Endothelial cell (in vitro differentiated cells): ENCODE measurements at regions not wholly inside any gene's neighbourhood (a gene's known extent, or its start where the extent isn't known, plus 50 kb on each side); places are given as distances from the start of the nearest gene placed in this dataset.

ENCODE experiments used
- DNase-seq: peaks from one replicate; pipeline ENCODE4 v3.0.0; 2021; ENCODE audit warnings: low spot score
- H3K27ac Mint-ChIP-seq: one replicate; pipeline ENCODE4 v1.8.0; 2021; ENCODE audit warnings: mixed read lengths, inconsistent platforms; ENCODE audit not compliant: unreplicated experiment
- H3K27me3 Mint-ChIP-seq: one replicate; pipeline ENCODE4 v1.8.0; 2021; ENCODE audit warnings: mild to moderate bottlenecking, moderate library complexity, mixed read lengths, inconsistent platforms; ENCODE audit not compliant: unreplicated experiment
- H3K36me3 Mint-ChIP-seq: one replicate; pipeline ENCODE4 v1.8.0; 2021; ENCODE audit warnings: mild to moderate bottlenecking, low read depth, mixed read lengths, inconsistent platforms; ENCODE audit not compliant: unreplicated experiment
- H3K4me1 Mint-ChIP-seq: one replicate; pipeline ENCODE4 v1.8.0; 2021; ENCODE audit warnings: mild to moderate bottlenecking, mixed read lengths, inconsistent platforms; ENCODE audit not compliant: unreplicated experiment
- H3K4me3 Mint-ChIP-seq: one replicate; pipeline ENCODE4 v1.8.0; 2021; ENCODE audit warnings: mild to moderate bottlenecking, mixed read lengths, inconsistent platforms; ENCODE audit not compliant: unreplicated experiment
- H3K9me3 Mint-ChIP-seq: one replicate; pipeline ENCODE4 v1.8.0; 2021; ENCODE audit warnings: mixed read lengths, inconsistent platforms; ENCODE audit not compliant: unreplicated experiment
- TF ChIP-seq, protein P1 (sequence below): fragments of 200-600 bp; sonication (generic); IDR thresholded peaks from one replicate; pipeline ENCODE4 v1.5.0; 2021; ENCODE audit warnings: antibody characterized with exemption; ENCODE audit not compliant: unreplicated experiment

DNA sequence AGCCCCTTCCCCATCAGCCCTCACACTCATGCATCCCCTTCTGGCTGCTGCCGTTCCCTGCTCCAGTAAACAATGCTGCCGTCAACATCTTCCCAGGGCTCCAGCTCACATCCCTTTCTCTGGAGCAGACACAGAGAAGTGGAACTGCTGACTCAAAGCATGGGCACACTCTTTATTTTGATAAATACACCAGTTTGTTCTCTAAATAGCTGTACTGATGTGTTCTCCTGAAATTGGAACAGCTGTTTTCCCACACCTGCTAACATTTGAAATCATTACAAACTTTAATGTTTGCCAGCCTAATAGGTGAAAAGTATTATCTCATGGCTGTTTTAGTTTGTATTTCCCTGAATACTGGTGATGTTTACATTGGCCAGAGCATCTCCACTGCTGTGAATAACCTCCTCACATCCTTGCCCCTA is 102.1 kb upstream of the NXT1 start:
- H3K27me3 Mint-ChIP-seq, result peaks cover 7% of the 10 kb centered on the region
- TF ChIP-seq, protein P1, sequence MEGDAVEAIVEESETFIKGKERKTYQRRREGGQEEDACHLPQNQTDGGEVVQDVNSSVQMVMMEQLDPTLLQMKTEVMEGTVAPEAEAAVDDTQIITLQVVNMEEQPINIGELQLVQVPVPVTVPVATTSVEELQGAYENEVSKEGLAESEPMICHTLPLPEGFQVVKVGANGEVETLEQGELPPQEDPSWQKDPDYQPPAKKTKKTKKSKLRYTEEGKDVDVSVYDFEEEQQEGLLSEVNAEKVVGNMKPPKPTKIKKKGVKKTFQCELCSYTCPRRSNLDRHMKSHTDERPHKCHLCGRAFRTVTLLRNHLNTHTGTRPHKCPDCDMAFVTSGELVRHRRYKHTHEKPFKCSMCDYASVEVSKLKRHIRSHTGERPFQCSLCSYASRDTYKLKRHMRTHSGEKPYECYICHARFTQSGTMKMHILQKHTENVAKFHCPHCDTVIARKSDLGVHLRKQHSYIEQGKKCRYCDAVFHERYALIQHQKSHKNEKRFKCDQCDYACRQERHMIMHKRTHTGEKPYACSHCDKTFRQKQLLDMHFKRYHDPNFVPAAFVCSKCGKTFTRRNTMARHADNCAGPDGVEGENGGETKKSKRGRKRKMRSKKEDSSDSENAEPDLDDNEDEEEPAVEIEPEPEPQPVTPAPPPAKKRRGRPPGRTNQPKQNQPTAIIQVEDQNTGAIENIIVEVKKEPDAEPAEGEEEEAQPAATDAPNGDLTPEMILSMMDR, result no peak
- peaks cover 17% of the 10 kb centered on the region for H3K4me1 Mint-ChIP-seq
- DNase-seq, result no peak
- no peaks in the 10 kb centered on the region for H3K36me3 Mint-ChIP-seq
- H3K9me3 Mint-ChIP-seq, result no peaks in the 10 kb centered on the region
- H3K27ac Mint-ChIP-seq, result no peak overlapping the region
- H3K4me3 Mint-ChIP-seq, result no peak overlapping the region

DNA sequence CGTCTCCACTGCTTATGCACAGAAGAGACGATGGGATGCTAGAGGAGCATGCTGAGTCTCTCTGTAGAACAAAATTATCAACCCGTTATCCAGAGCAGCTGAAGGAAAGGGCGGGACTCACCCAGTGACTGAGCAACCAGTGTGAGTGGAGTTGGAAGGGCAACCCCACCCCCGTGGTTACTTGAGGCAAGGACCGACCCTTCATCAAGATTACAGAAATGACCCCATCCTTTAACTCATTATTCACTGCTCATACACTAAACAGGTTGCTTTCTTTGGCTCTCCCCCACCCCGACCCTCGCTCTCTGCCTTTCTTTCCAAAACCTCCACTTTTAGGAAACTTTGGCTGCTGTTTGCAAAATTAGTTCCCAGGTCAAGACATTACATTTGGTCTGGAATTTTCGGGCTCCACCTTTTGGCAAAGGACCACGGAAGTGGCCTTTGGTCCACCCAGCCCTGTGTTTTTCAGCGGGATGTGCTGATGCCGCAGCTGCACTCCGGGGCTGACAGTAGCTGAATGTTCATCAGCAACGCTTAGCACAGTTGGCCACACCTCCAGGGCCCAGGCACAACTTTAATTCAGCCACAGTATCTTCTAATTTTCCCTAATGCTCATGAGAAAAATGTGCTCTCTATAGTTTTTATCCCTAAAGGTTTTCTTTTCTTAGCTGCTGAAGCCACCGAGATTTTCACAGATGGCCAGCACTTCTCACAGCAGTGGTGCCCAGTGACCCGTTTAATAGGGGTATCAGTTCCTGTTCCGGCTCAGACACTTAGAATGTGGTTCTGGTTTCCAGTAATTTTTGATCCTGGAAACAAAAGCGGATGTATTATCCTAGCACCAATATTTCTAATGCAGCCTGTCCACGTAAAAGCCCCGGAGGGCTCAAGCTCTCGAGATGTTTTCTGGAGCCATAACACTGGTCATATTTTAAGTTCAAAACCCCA is 103.6 kb upstream of the NXT1 start:
- Mint-ChIP-seq H3K36me3 (no peaks in the 10 kb centered on the region), H3K9me3 (no peaks in the 10 kb centered on the region), H3K4me1 (peaks cover 17% of the 10 kb centered on the region), H3K27me3 (peaks cover 7% of the 10 kb centered on the region), H3K27ac (no peak overlapping the region), H3K4me3 (no peak overlapping the region)
- no peak for DNase-seq
- TF ChIP-seq, protein P1, result no peak

DNA sequence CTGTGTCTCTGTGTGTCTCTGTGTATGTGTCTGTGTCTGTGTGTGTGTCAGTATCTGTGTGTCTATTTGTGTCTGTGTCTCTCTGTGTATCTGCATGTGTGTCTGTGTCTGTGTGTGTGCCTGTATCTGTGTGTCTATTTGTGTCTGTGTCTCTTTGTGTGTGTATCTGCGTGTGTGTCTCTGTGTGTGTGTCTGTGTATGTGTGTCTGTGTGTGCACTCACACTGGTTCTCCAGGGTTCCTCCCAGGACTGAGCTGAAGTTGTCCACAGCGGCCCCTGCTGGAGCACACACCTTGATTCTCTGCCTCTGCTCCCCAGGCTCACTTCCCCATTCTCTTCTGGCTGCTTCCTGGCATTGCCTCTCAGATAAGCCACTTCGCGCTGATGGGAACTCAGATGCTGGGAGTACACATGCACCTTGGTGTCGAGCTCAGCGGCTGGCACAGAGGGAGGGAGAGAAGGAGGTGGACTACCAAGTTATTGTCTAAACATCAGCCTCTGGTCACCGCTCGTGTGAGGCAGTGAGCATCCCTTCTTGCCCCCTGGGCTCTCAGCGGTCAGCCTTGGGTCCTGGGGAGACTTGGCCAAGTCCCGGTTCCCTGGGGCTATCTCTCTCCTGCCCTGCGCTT is 104.9 kb upstream of the NXT1 start:
- H3K4me1 Mint-ChIP-seq, result peaks cover 17% of the 10 kb centered on the region
- TF ChIP-seq, protein P1, result peak; percentile 55
- H3K27ac Mint-ChIP-seq, result peak overlapping the region; percentile 0
- H3K36me3 Mint-ChIP-seq, result no peaks in the 10 kb centered on the region
- H3K9me3 Mint-ChIP-seq, result no peaks in the 10 kb centered on the region
- no peak overlapping the region for H3K4me3 Mint-ChIP-seq
- DNase-seq, result peak; percentile 68
- H3K27me3 Mint-ChIP-seq, result peaks cover 5% of the 10 kb centered on the region

DNA sequence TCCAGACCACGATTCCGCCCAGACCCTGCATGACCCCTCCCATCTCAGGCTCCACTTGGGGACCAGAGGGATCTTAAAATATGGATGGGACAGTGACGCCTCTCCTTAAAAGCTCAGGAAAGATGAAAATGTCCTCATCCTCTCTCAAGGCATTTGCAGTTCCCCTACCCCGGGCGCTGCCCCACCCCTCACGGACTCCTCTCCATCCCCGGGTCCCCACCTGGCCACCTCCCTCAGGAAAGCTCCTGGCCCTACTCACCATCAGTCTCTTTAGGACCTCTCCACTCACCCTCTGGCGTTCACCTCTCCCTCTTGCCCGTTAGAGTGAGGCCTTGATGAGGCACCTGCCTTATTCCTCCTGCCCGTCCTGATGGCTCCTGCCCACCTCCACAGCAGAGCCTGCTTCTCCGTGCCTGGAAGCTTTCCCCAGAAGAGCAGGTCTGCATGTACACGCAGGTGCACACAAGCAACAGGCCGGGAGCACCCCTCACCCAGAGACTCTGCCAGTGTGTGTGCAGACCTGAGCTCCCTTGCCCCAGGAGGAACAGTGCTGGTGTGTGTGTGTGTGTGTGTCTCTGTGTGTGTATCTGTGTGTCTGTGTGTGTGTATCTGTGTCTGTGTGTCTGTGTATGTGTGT is 105.6 kb upstream of the NXT1 start:
- H3K27me3 Mint-ChIP-seq, result peaks cover 2% of the 10 kb centered on the region
- no peaks in the 10 kb centered on the region for H3K9me3 Mint-ChIP-seq
- no peak overlapping the region for H3K27ac Mint-ChIP-seq
- TF ChIP-seq, protein P1, result no peak
- H3K36me3 Mint-ChIP-seq, result no peaks in the 10 kb centered on the region
- DNase-seq, result no peak
- H3K4me1 Mint-ChIP-seq, result peaks cover 17% of the 10 kb centered on the region
- H3K4me3 Mint-ChIP-seq, result no peak overlapping the region
